Uterus (tissue), 2 donors: ENCODE measurements at regions not wholly inside any gene's neighbourhood (a gene's known extent, or its start where the extent isn't known, plus 50 kb on each side); places are given as distances from the start of the nearest gene placed in this dataset.

Source experiments
- POLR2A ChIP-seq, 2 donors: fragments of 450-650 bp; IDR thresholded peaks; one replicate each; pipeline ENCODE4 v1.6.1; 2016; ENCODE audit warnings: antibody characterized with exemption in 2 of 2, mild to moderate bottlenecking in 1 of 2, moderate library complexity in 1 of 2
- TF ChIP-seq, protein P1 (sequence below), 4 experiments: fragments of 200-600 bp in 2 of 4; fragments of 450-650 bp in 2 of 4; sonication (generic) in 2 of 4; IDR thresholded peaks; one replicate each; pipeline ENCODE4 v1.5.1; 2016 to 2019; ENCODE audit warnings: antibody characterized with exemption in 4 of 4, mild to moderate bottlenecking in 2 of 4, moderate library complexity in 1 of 4

DNA sequence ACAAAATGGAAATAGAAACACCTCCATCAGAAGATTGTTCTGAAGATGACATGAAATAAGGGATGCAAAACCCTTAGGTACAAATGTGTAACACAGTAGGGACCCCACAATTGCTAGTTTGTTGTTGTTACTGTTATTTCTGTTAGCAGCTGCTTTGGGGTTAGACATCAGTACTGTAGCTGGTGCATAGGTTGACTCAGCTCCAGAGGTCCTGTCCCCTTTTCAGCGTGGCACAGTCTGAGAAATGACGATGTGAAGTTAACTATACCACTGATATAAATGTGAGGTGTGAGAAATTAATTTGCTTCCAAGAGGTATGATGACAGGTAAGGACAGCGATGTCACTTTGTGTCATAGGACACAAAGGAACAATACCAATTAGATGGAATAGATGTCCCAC lies 384.6 kb upstream of the KLF4 start:
- TF ChIP-seq, protein P1, sequence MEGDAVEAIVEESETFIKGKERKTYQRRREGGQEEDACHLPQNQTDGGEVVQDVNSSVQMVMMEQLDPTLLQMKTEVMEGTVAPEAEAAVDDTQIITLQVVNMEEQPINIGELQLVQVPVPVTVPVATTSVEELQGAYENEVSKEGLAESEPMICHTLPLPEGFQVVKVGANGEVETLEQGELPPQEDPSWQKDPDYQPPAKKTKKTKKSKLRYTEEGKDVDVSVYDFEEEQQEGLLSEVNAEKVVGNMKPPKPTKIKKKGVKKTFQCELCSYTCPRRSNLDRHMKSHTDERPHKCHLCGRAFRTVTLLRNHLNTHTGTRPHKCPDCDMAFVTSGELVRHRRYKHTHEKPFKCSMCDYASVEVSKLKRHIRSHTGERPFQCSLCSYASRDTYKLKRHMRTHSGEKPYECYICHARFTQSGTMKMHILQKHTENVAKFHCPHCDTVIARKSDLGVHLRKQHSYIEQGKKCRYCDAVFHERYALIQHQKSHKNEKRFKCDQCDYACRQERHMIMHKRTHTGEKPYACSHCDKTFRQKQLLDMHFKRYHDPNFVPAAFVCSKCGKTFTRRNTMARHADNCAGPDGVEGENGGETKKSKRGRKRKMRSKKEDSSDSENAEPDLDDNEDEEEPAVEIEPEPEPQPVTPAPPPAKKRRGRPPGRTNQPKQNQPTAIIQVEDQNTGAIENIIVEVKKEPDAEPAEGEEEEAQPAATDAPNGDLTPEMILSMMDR (IDR thresholded peaks at IDR 0.05), result no peak
- TF ChIP-seq POLR2A (IDR thresholded peaks at IDR 0.05), result no peak
